OCI-LY7 (cell line): ENCODE measurements at regions not wholly inside any gene's neighbourhood (a gene's known extent, or its start where the extent isn't known, plus 50 kb on each side); places are given as distances from the start of the nearest gene placed in this dataset.
"Not testable (repeated sequence)": the region's sequence is repeated elsewhere in the genome, so short reads cannot be mapped to it uniquely, and the experiment has no call there.

Experiments used
- EZH2phosphoT487 ChIP-seq: fragments of 200-600 bp; sonication (generic); IDR thresholded peaks from 2 replicates; pipeline ENCODE4 v1.6.1; 2018; ENCODE audit warnings: low read depth, borderline replicate concordance, mild to moderate bottlenecking, mixed run types, antibody characterized with exemption, low read length, moderate library complexity, mixed read lengths
- TF ChIP-seq, protein P1 (sequence below): fragments of 200-600 bp; sonication (generic); conservative IDR thresholded peaks from 2 replicates; pipeline ENCODE4 v1.5.1; 2014; ENCODE audit warnings: mild to moderate bottlenecking, antibody characterized with exemption, low read length, moderate library complexity, mixed read lengths

DNA sequence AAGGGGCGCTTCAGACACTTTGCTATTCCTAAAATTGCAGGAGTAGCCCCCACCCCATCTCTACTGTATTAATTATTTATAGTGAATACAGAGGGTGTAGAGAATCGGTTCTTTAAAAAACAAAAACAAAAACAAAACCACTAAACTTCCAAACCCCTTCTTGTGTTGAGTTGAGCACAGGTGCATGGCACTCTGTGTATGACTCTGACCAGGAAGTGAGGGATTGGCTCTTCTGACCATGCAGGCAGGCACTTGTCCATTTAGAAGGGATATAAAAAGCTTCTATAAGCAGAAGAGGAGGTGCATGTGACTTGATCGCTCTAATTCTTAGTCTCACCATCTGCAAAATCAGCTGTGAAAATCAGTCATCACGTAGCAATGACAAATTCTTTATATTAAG, 108.0 kb upstream of the PRSS1 start:
- TF ChIP-seq, protein P1, sequence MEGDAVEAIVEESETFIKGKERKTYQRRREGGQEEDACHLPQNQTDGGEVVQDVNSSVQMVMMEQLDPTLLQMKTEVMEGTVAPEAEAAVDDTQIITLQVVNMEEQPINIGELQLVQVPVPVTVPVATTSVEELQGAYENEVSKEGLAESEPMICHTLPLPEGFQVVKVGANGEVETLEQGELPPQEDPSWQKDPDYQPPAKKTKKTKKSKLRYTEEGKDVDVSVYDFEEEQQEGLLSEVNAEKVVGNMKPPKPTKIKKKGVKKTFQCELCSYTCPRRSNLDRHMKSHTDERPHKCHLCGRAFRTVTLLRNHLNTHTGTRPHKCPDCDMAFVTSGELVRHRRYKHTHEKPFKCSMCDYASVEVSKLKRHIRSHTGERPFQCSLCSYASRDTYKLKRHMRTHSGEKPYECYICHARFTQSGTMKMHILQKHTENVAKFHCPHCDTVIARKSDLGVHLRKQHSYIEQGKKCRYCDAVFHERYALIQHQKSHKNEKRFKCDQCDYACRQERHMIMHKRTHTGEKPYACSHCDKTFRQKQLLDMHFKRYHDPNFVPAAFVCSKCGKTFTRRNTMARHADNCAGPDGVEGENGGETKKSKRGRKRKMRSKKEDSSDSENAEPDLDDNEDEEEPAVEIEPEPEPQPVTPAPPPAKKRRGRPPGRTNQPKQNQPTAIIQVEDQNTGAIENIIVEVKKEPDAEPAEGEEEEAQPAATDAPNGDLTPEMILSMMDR = not testable (repeated sequence)
- TF ChIP-seq EZH2phosphoT487 = not testable (repeated sequence)
